CD4-positive, alpha-beta T cell (primary cell): ENCODE measurements at regions not wholly inside any gene's neighbourhood (a gene's known extent, or its start where the extent isn't known, plus 50 kb on each side); places are given as distances from the start of the nearest gene placed in this dataset.

ENCODE experiments used
- ATAC-seq: fragments of 200-7000 bp; cut with Tn5 transposase; one replicate; pipeline ENCODE4 v1.10.0; 2022; ENCODE audit warnings: mild to moderate bottlenecking; ENCODE audit not compliant: poor library complexity
- CTCF ChIA-PET: fragments of 350-600 bp; sonication (Branson Sonifier 250); formaldehyde crosslinking; loops from one replicate; lab custom pipeline; 2021; ENCODE audit warnings: antibody characterized with exemption, inconsistent platforms; lab: Charles Lee
- POLR2A ChIA-PET: fragments of 350-600 bp; sonication (Branson Sonifier 250); formaldehyde crosslinking; loops from one replicate; lab custom pipeline; 2021; ENCODE audit warnings: antibody characterized with exemption, inconsistent platforms; lab: Charles Lee
- DNase-seq, 14 experiments: peaks; one replicate each; pipeline ENCODE4 v3.0.0-alpha.2; 2013 to 2020; ENCODE audit warnings: mixed read lengths in 2 of 14
- H3K27ac ChIP-seq, 2 donors: one replicate each; pipeline versions ENCODE4 v1.5.1 to v1.7.0; 2013; ENCODE audit warnings: low read length in 2 of 2, low read depth in 1 of 2, mild to moderate bottlenecking in 1 of 2
- H3K27me3 ChIP-seq, 2 experiments: 1 replicate in 1 of 2; 2 replicates in 1 of 2; pipeline versions ENCODE4 v1.6.1 to v1.7.0; 2013; ENCODE audit warnings: low read length in 2 of 2, control low read depth in 1 of 2, mild to moderate bottlenecking in 1 of 2, moderate library complexity in 1 of 2; ENCODE audit not compliant: insufficient read depth in 2 of 2, control insufficient read depth in 1 of 2
- H3K36me3 ChIP-seq: one replicate; pipeline ENCODE4 v1.6.1; 2013; ENCODE audit warnings: low read length, control low read depth; ENCODE audit not compliant: insufficient read depth
- H3K4me1 ChIP-seq: one replicate; pipeline ENCODE4 v1.6.1; 2013; ENCODE audit warnings: low read length, control low read depth; ENCODE audit not compliant: insufficient read depth
- H3K4me3 ChIP-seq: one replicate; pipeline ENCODE4 v1.5.1; 2013; ENCODE audit warnings: mild to moderate bottlenecking, low read length, moderate library complexity
- H3K9me3 ChIP-seq, 2 experiments: 1 replicate in 1 of 2; 2 replicates in 1 of 2; pipeline versions ENCODE4 v1.6.1 to v1.7.0; 2013; ENCODE audit warnings: low read length in 2 of 2, mild to moderate bottlenecking in 2 of 2, control low read depth in 1 of 2, moderate library complexity in 1 of 2; ENCODE audit not compliant: control insufficient read depth in 1 of 2, insufficient read depth in 1 of 2
- H3K27ac Mint-ChIP-seq: one replicate; pipeline ENCODE4 v1.8.0; 2020; ENCODE audit warnings: mixed read lengths
- H3K27me3 Mint-ChIP-seq: one replicate; pipeline ENCODE4 v1.8.0; 2021; ENCODE audit warnings: mixed read lengths
- H3K36me3 Mint-ChIP-seq: one replicate; pipeline ENCODE4 v1.8.0; 2021; ENCODE audit warnings: low read depth, mixed read lengths
- H3K4me1 Mint-ChIP-seq: one replicate; pipeline ENCODE4 v1.8.0; 2021; ENCODE audit warnings: low read depth, mixed read lengths
- H3K4me3 Mint-ChIP-seq: one replicate; pipeline ENCODE4 v1.8.0; 2020; ENCODE audit warnings: mild to moderate bottlenecking, mixed read lengths
- H3K9me3 Mint-ChIP-seq: one replicate; pipeline ENCODE4 v1.8.0; 2020; ENCODE audit warnings: mixed read lengths
- intact Hi-C, 2 experiments: fragments of 100-400 bp; cut with DNase I in 1 of 2; cut with micrococcal nuclease in 1 of 2; formaldehyde crosslinking; loops; one replicate each; pipeline versions ENCODE4 v1.15.1 to v1.9.0; 2023 to 2025; cut with DNase I, micrococcal nuclease
- TF ChIP-seq, protein P1 (sequence below): fragments of 200-600 bp; IDR thresholded peaks from one replicate; pipeline ENCODE4 v1.8.0; 2022; ENCODE audit warnings: antibody characterized with exemption, mild to moderate bottlenecking

DNA sequence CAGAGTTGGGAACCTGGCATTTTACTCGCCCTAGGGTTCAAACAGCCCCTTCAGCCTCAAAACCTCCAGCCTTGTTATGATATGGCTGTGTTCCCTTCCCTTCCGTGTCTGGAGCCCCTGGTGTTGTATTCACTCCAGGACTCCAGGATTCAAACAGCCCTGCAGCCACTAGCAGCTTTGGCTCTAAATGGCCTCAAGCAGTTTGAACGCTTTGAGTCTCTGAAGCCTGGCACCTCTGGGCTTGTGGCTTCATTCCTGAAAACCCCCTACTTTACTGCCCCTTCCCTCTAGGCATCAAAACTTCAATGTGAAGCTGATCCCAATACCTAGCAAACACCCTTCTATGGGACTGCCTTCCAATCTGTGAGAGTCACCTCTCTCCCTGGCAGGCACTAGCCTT, 67.9 kb upstream of the RMST start:
- H3K9me3 ChIP-seq = no peaks in the 10 kb centered on the region

DNA sequence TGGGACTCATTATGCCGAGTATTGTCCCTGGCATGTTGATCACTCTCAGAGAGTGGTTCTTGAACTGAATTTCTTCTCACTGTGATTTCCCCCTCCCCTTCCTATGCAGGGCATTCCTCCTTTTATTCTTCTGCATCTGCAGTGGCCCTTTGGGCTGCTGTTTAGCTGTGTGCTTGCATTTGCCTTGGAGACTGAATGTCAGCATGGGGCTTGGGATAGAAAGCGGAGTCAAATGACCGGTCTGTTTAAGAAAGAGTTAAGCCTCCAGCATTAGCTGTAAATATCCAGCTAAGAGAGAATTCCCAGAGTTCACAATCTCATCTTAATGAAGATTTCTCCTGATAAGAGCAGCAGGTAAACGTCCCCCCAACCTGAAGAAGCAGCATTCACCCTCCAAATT, 65.6 kb upstream of the RMST start:
- H3K9me3 ChIP-seq = no peaks in the 10 kb centered on the region
- POLR2A ChIA-PET = no interaction called here
- H3K4me3 ChIP-seq = no peak overlapping the region
- H3K4me1 ChIP-seq = no peaks in the 10 kb centered on the region
- Mint-ChIP-seq H3K9me3 (no peaks in the 10 kb centered on the region), H3K4me3 (no peak overlapping the region), H3K27me3 (peaks cover 6% of the 10 kb centered on the region), H3K4me1 (no peaks in the 10 kb centered on the region), H3K36me3 (no peaks in the 10 kb centered on the region), H3K27ac (no peak overlapping the region)
- no peak overlapping the region for H3K27ac ChIP-seq
- intact Hi-C loops = no loop called here
- TF ChIP-seq, protein P1, sequence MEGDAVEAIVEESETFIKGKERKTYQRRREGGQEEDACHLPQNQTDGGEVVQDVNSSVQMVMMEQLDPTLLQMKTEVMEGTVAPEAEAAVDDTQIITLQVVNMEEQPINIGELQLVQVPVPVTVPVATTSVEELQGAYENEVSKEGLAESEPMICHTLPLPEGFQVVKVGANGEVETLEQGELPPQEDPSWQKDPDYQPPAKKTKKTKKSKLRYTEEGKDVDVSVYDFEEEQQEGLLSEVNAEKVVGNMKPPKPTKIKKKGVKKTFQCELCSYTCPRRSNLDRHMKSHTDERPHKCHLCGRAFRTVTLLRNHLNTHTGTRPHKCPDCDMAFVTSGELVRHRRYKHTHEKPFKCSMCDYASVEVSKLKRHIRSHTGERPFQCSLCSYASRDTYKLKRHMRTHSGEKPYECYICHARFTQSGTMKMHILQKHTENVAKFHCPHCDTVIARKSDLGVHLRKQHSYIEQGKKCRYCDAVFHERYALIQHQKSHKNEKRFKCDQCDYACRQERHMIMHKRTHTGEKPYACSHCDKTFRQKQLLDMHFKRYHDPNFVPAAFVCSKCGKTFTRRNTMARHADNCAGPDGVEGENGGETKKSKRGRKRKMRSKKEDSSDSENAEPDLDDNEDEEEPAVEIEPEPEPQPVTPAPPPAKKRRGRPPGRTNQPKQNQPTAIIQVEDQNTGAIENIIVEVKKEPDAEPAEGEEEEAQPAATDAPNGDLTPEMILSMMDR = no peak
- CTCF ChIA-PET = interaction anchor here (0.7 kb wide), 1 partner anchor 25 kb away, joined by 3 read pairs; no protein-coding TSS in a partner anchor
- no peak for ATAC-seq
- H3K27me3 ChIP-seq = no peaks in the 10 kb centered on the region
- DNase-seq = no peak
- no peaks in the 10 kb centered on the region for H3K36me3 ChIP-seq

More for the DNA sequence above, 67.9 kb upstream of the RMST start:
- CTCF ChIA-PET = no interaction called here
- H3K36me3 Mint-ChIP-seq = no peaks in the 10 kb centered on the region
- no peak for DNase-seq
- TF ChIP-seq, protein P1 = no peak
- H3K27me3 Mint-ChIP-seq = peaks cover 9% of the 10 kb centered on the region
- Histone ChIP-seq H3K27me3 (no peaks in the 10 kb centered on the region), H3K36me3 (no peaks in the 10 kb centered on the region), H3K27ac (no peak overlapping the region), H3K4me1 (no peaks in the 10 kb centered on the region), H3K4me3 (no peak overlapping the region)
- no peak overlapping the region for H3K4me3 Mint-ChIP-seq
- POLR2A ChIA-PET = no interaction called here
- no peaks in the 10 kb centered on the region for H3K9me3 Mint-ChIP-seq
- H3K27ac Mint-ChIP-seq = no peak overlapping the region
- no peaks in the 10 kb centered on the region for H3K4me1 Mint-ChIP-seq
- ATAC-seq = no peak
- intact Hi-C loops = no loop called here

DNA sequence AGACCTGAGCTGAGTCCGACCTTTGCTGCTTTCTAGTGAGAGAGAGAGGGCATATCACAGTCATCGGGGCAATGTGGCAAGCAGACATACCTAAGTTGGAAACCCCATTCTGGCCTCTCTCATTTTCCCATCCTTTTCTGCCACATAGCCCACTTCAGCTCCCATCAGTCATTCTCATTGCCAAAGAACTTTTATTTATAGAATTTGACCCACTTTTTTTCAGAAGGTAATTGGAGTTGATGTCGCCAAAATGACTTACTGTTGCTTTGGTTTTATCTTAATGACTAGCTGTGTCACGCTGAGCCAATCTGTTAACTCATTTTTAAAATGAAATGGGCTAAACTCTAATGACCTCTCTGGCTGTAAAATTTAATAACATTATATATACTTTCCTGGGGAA, 63.9 kb upstream of the RMST start:
- no peaks in the 10 kb centered on the region for H3K9me3 Mint-ChIP-seq
- H3K27ac Mint-ChIP-seq = no peak overlapping the region
- no peak for DNase-seq
- no peak overlapping the region for H3K27ac ChIP-seq
- no peak for ATAC-seq
- H3K36me3 Mint-ChIP-seq = no peaks in the 10 kb centered on the region
- no peaks in the 10 kb centered on the region for H3K27me3 ChIP-seq
- H3K4me3 Mint-ChIP-seq = no peak overlapping the region
- intact Hi-C loops = no loop called here
- H3K36me3 ChIP-seq = no peaks in the 10 kb centered on the region
- ChIA-PET CTCF (no interaction called here), POLR2A (no interaction called here)
- peaks cover 4% of the 10 kb centered on the region for H3K27me3 Mint-ChIP-seq
- no peaks in the 10 kb centered on the region for H3K4me1 Mint-ChIP-seq
- no peaks in the 10 kb centered on the region for H3K4me1 ChIP-seq
- H3K4me3 ChIP-seq = no peak overlapping the region
- TF ChIP-seq, protein P1 = no peak
- H3K9me3 ChIP-seq = no peaks in the 10 kb centered on the region
